ENCODE measurements at regions not wholly inside any gene's neighbourhood (a gene's known extent, or its start where the extent isn't known, plus 50 kb on each side); places are given as distances from the start of the nearest gene placed in this dataset.
"Not testable (repeated sequence)": the region's sequence is repeated elsewhere in the genome, so short reads cannot be mapped to it uniquely, and the experiment has no call there.

GRCh38 chr15:62272290-62272689, 107.2 kb upstream of the C2CD4B start:
- no peak for DNase-seq

GRCh38 chr15:62275831-62276230, 110.7 kb upstream of the C2CD4B start:
- no peak for DNase-seq

- no peak for DNase-seq
Measured at GRCh38 chr15:62277816-62278394, 112.8 kb upstream of the C2CD4B start.

GRCh38 chr15:62278534-62278933, 113.4 kb upstream of the C2CD4B start:
- DNase-seq = no peak

GRCh38 chr15:62279041-62279440, 114.0 kb upstream of the C2CD4B start:
- no peak for DNase-seq

- no peak for DNase-seq
Measured at GRCh38 chr15:62280625-62281024, 115.5 kb upstream of the C2CD4B start.

- not testable (repeated sequence) for DNase-seq
Measured at GRCh38 chr15:62281801-62282200, 116.7 kb upstream of the C2CD4B start.

GRCh38 chr15:62287066-62287857, 122.2 kb upstream of the C2CD4B start:
- no peak for DNase-seq

- no peak for DNase-seq
Measured at GRCh38 chr15:62288361-62289017, 123.4 kb upstream of the C2CD4B start.

- DNase-seq = peak; percentile 9
Measured at GRCh38 chr15:62291262-62291661, 126.2 kb upstream of the C2CD4B start.

GRCh38 chr15:62296756-62297507, 131.8 kb upstream of the C2CD4B start:
- DNase-seq = no peak

GRCh38 chr15:62297522-62297921, 132.4 kb upstream of the C2CD4B start:
- no peak for DNase-seq

- no peak for DNase-seq
Measured at GRCh38 chr15:62297933-62298332, 132.8 kb upstream of the C2CD4B start.

GRCh38 chr15:62298811-62299210, 133.7 kb upstream of the C2CD4B start:
- no peak for DNase-seq

- DNase-seq = no peak
Measured at GRCh38 chr15:62299541-62299940, 134.5 kb upstream of the C2CD4B start.

- DNase-seq = no peak
Measured at GRCh38 chr15:62301993-62302675, 137.0 kb upstream of the C2CD4B start.

- DNase-seq = peak; percentile 86
Measured at GRCh38 chr15:62306851-62307504, 141.9 kb upstream of the C2CD4B start.

GRCh38 chr15:62307551-62307950, 142.5 kb upstream of the C2CD4B start:
- peak; percentile 2 for DNase-seq

GRCh38 chr15:62316413-62317060, 151.5 kb upstream of the C2CD4B start:
- peak; percentile 1 for DNase-seq

- no peak for DNase-seq
Measured at GRCh38 chr15:62320259-62320658, 155.2 kb upstream of the C2CD4B start.

- DNase-seq = no peak
Measured at GRCh38 chr15:62323353-62323890, 158.3 kb upstream of the C2CD4B start.
